ENCODE measurements at regions not wholly inside any gene's neighbourhood (a gene's known extent, or its start where the extent isn't known, plus 50 kb on each side); places are given as distances from the start of the nearest gene placed in this dataset.
A peak's percentile ranks its signal among the peaks of the same experiment; 100 is the strongest.
"Not testable (repeated sequence)": the region's sequence is repeated elsewhere in the genome, so short reads cannot be mapped to it uniquely, and the experiment has no call there.

GRCh38 chr10:56181607-56182006, 179.5 kb downstream of the ZWINT start:
- H3K27me3 Mint-ChIP-seq (ENCODE audit: low read depth), result peaks cover 3% of the 10 kb centered on the region
- DNase-seq (ENCODE audit: low spot score), result no peak
- ATAC-seq, result no peak
- no peak overlapping the region for H3K4me3 Mint-ChIP-seq
- TF ChIP-seq, protein P1, sequence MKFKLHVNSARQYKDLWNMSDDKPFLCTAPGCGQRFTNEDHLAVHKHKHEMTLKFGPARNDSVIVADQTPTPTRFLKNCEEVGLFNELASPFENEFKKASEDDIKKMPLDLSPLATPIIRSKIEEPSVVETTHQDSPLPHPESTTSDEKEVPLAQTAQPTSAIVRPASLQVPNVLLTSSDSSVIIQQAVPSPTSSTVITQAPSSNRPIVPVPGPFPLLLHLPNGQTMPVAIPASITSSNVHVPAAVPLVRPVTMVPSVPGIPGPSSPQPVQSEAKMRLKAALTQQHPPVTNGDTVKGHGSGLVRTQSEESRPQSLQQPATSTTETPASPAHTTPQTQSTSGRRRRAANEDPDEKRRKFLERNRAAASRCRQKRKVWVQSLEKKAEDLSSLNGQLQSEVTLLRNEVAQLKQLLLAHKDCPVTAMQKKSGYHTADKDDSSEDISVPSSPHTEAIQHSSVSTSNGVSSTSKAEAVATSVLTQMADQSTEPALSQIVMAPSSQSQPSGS (CRISPR knock-in tag; IDR thresholded peaks at IDR 0.05; ENCODE audit: borderline replicate concordance, low read depth), result no peak
- TF ChIP-seq NR1H2 (CRISPR knock-in tag; IDR thresholded peaks at IDR 0.05) (no peak), HMGA2 (CRISPR knock-in tag; IDR thresholded peaks at IDR 0.05) (no peak), HMGXB4 (CRISPR knock-in tag; IDR thresholded peaks at IDR 0.05) (no peak)
- H3K36me3 Mint-ChIP-seq, result no peaks in the 10 kb centered on the region
- H3K27ac Mint-ChIP-seq, result no peak overlapping the region
- ChIA-PET CTCF (no interaction called here), POLR2A (no interaction called here)
- no peaks in the 10 kb centered on the region for H3K9me3 Mint-ChIP-seq
- H3K4me1 Mint-ChIP-seq, result peaks cover 10% of the 10 kb centered on the region

GRCh38 chr10:56178210-56178609, 182.8 kb downstream of the ZWINT start:
- peak; percentile 72 for ATAC-seq
- Mint-ChIP-seq H3K9me3 (no peaks in the 10 kb centered on the region), H3K27ac (no peak overlapping the region), H3K27me3 (ENCODE audit: low read depth) (peaks cover 3% of the 10 kb centered on the region), H3K4me3 (no peak overlapping the region), H3K4me1 (peaks cover 2% of the 10 kb centered on the region; the same call in 1 of the 2 replicates), H3K36me3 (no peaks in the 10 kb centered on the region)
- CTCF ChIA-PET, result no interaction called here
- no peak for TF ChIP-seq MAX (CRISPR knock-in tag; IDR thresholded peaks at IDR 0.05)
- TF ChIP-seq NFE2L1 (CRISPR knock-in tag; IDR thresholded peaks at IDR 0.05), result no peak
- no peak for TF ChIP-seq PRDM15 (CRISPR knock-in tag; IDR thresholded peaks at IDR 0.05)
- TF ChIP-seq SMAD3 (CRISPR knock-in tag; IDR thresholded peaks at IDR 0.05; ENCODE audit: borderline replicate concordance), result no peak
- DNase-seq (ENCODE audit: low spot score), result no peak
- POLR2A ChIA-PET, result no interaction called here

DNA sequence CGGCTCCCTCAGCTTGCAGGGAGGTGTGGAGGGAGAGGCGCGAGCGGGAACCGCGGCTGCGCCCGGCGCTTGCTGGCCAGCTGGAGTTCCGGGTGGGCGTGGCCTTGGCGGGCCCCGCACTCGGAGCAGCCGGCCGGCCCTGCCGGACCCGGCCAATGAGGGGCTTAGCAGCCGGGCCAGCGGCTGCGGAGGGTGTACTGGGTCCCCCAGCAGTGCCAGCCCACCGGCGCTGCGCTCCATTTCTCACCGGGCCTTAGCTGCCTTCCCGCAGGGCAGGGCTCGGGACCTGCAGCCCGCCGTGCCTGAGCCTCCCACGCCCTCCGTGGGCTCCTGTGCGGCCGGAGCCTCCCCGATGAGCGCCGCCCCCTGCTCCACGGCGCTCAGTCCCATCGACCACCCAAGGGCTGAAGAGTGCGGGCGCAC, 206.0 kb downstream of the ZWINT start:
- ATAC-seq; POLR2A ChIA-PET; CTCF ChIA-PET; H3K36me3 Mint-ChIP-seq; H3K4me1 Mint-ChIP-seq; H3K27me3 Mint-ChIP-seq (ENCODE audit: low read depth); H3K27ac Mint-ChIP-seq: not testable (repeated sequence)
- peak overlapping the region; percentile 59; the same call in 1 of the 2 replicates for H3K4me3 Mint-ChIP-seq
- H3K9me3 Mint-ChIP-seq, result peaks cover 21% of the 10 kb centered on the region
- DNase-seq (ENCODE audit: low spot score), result peak; percentile 29

GRCh38 chr10:56146806-56147205, 214.3 kb downstream of the ZWINT start:
- H3K4me3 Mint-ChIP-seq, result no peak overlapping the region
- ChIA-PET CTCF (interaction anchor here (1.3 kb wide), 1 partner anchor 30 kb away, joined by 3 read pairs; no protein-coding TSS in a partner anchor), POLR2A (no interaction called here)
- ATAC-seq (no peak), DNase-seq (ENCODE audit: low spot score) (no peak)
- H3K4me1 Mint-ChIP-seq, result no peaks in the 10 kb centered on the region
- H3K9me3 Mint-ChIP-seq, result peaks cover 31% of the 10 kb centered on the region
- no peaks in the 10 kb centered on the region for H3K36me3 Mint-ChIP-seq
- no peaks in the 10 kb centered on the region for H3K27me3 Mint-ChIP-seq (ENCODE audit: low read depth)
- H3K27ac Mint-ChIP-seq, result no peak overlapping the region
- TF ChIP-seq RORB (CRISPR knock-in tag; IDR thresholded peaks at IDR 0.05) (no peak), NR1H2 (CRISPR knock-in tag; IDR thresholded peaks at IDR 0.05) (no peak)

Measured in WTC11 (cell line).